NCI-H2107 treated with DMSO at 0.1 percent for 48 hours (cell line): ENCODE measurements at regions not wholly inside any gene's neighbourhood (a gene's known extent, or its start where the extent isn't known, plus 50 kb on each side); places are given as distances from the start of the nearest gene placed in this dataset.
"Not testable (repeated sequence)": the region's sequence is repeated elsewhere in the genome, so short reads cannot be mapped to it uniquely, and the experiment has no call there.

Experiments
- DNase-seq: peaks from one replicate; lab custom pipeline; 2025; ENCODE audit not compliant: unreplicated experiment; lab: John Stamatoyannopoulos, UW

DNA sequence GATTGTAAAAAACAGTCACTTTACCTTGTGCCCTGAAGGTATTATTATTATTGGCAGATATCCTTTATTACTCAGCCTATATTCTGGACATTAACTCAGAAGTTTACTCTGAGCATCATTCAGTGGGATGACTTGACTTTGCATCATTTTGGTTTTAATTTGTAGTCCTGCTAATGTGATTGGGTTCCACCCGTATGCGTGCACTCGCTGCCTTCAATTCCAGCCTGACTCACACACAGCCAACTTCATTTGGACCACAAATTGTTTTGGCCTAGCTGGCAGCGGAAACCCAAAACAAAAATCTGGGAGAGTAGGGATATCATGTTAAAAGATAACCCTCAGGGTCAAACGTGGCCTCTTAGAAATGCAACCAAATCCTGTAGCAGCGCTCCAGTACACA, 704.4 kb upstream of the SLC35B3 start:
- DNase-seq = no peak

- DNase-seq = no peak
These were observed 703.6 kb upstream of the SLC35B3 start for GRCh38 chr6:9138936-9139335.

- DNase-seq = no peak
These were observed 700.9 kb upstream of the SLC35B3 start for GRCh38 chr6:9136141-9136822.

- DNase-seq = no peak
These were observed 696.3 kb upstream of the SLC35B3 start for GRCh38 chr6:9131616-9132015.

- no peak for DNase-seq
These were observed 695.9 kb upstream of the SLC35B3 start for GRCh38 chr6:9131201-9131600.

GRCh38 chr6:9128970-9129369, 693.6 kb upstream of the SLC35B3 start:
- no peak for DNase-seq

GRCh38 chr6:9126878-9127560, 691.7 kb upstream of the SLC35B3 start:
- DNase-seq = no peak

DNA sequence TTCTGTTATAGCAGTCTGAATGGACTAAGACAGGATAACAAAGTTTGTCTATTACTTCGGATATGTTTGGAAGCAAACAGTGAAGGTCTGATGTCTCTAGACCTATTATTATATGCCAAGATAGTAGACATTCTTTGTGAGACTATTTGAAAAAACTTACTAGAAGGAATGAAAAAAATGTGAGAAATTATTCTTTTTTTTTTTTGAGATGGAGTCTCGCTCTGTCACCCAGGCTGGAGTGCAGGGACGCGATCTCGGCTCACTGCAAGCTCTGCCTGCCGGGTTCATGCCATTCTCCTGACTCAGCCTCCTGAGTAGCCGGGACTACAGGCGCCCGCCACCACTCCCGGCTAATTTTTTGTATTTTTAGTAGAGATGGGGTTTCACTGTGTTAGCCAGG, 690.7 kb upstream of the SLC35B3 start:
- DNase-seq = not testable (repeated sequence)

GRCh38 chr6:9121549-9121948, 686.2 kb upstream of the SLC35B3 start:
- no peak for DNase-seq

DNA sequence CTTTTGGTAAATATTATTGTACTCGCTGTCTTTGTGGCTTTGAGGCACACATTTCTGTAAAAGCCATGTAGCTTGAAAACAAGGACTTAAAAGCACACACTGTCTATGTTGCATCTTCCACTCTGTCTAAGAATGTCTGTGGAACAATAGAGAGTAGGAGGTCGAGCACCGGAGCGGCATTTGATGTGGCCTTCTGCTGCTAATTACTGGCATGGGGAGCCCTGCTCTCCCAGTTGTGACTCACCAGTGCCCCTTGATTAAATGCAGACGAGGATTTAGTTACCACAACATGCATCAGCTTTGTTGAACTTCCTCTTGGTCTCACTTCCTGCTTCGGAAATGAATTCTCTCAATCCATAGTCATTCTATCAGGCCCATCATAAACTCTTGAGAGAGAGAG, 680.7 kb upstream of the SLC35B3 start:
- DNase-seq = no peak

GRCh38 chr6:9112544-9112943, 677.2 kb upstream of the SLC35B3 start:
- no peak for DNase-seq

- DNase-seq = no peak
These were observed 668.7 kb upstream of the SLC35B3 start for GRCh38 chr6:9103876-9104521.

DNA sequence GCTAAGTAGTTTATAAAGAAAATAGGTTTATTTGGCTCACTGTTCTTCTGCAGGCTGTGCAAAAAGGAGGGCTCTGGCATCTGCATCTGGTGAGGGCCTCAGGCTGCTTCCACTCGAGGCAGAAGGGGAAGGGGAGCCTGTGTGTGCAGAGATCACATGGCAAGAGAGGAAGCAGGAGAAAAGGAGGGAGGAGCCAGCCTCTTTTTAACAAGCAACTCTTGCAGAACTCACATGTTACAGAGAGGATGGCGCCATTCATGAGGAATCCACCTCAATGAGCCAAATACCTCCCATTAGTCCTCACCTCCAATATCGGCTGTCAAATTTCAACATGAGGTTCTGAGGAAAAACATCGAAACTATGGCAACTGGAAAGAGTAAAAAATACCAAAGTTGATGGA, 666.6 kb upstream of the SLC35B3 start:
- DNase-seq = no peak

GRCh38 chr6:9100869-9101580, 665.7 kb upstream of the SLC35B3 start:
- no peak for DNase-seq

- no peak for DNase-seq
These were observed 660.4 kb upstream of the SLC35B3 start for GRCh38 chr6:9095729-9096128.

DNA sequence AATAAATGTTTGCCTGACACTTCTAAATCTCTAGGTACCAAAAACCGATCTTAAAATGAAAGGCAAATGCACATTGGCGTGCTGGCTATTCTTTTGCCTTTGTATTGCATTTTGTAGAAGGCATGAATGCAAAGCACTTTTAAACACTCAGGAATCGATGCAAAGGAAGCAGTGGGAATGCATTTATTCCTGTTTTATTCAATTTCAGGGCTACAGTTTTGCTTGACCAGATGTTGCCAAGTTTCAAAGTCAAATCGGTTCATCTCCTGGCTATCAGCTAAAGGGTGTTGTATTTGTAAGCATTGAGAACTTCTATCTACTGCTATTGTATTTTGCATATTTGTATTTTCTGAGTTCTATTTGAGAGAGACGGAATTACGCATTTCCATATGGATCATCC, 659.8 kb upstream of the SLC35B3 start:
- no peak for DNase-seq

DNA sequence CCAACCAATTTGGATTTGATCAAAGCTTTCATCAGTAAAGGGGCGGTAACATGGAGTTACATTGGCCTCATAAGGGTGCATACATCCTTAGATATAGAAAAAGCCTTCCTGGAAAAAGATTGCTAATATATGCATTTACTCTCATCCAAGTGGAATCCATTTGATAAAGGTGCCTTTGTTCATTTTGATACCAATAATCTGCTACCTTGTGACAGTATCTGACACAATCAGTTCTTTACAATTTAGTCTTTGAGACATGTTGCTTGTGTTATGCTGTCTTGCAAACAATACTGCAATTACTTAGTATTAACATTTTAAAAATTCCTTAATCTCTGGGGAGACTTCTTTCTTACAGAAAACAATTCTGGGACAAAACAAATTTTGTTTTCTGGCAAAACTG, 654.4 kb upstream of the SLC35B3 start:
- no peak for DNase-seq

DNA sequence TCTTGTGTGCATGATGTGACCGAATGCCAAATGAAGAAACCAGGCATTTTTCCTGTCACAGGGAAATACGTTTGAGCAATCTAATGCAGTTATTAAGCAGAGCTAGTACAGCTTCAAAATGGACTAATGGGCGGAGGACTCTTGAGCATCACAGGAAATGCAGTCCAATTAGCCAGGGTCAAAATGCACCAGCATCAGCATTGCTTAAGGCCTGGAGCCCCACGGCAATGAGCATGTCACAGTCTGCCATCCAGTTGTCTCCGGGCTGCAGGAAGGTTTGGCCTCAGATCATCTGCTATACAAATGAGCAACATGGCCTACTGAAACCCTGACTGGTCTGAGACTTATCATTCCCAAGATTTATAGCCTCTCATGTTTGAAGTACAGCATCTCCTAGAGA, 652.1 kb upstream of the SLC35B3 start:
- DNase-seq = no peak

DNA sequence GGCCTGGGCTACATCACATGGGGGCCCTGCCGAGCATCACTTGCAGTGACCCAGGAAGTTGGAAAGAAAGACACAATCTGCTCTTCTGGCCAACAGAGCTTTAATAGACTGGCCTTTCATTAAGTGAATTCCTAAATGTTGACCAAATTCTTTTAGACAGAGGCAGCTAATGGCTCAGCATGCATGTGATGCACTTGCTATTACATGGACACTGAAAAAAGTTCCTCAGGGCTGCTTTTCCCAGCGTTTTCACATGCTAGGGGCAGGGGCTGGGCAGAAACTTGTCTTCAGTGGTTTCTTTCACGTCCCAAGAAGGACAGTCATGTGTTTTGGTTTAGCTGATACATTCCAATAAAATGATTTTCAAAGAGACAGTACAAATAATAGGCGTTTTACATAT, 651.0 kb upstream of the SLC35B3 start:
- no peak for DNase-seq

DNA sequence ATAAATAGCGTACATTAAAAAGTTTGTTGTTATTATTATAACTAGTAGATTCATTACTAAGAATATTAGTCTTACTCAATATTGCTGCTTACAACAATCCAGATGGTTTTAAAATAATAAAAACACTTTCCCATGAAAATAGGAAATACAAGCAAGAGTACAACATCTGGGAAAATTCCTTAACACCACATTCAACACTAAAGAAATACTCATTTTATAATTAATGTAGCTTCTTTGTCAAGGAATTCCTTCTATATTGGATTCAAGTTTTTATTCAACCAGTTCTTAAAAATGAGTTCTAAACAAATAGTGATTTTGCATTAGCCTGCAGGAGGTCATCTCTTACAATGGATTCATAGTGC, 650.3 kb upstream of the SLC35B3 start:
- no peak for DNase-seq

- DNase-seq = peak; percentile 46
These were observed 649.8 kb upstream of the SLC35B3 start for GRCh38 chr6:9085054-9085708.
